Tibial nerve (tissue), 4 donors: ENCODE measurements at regions not wholly inside any gene's neighbourhood (a gene's known extent, or its start where the extent isn't known, plus 50 kb on each side); places are given as distances from the start of the nearest gene placed in this dataset.

Source experiments
- EP300 ChIP-seq, 2 donors: sonication (generic); formaldehyde crosslinking; IDR thresholded peaks; one replicate each; pipeline ENCODE4 v1.6.1; 2017; ENCODE audit warnings: antibody characterized with exemption in 2 of 2, mild to moderate bottlenecking in 1 of 2
- TF ChIP-seq, protein P1 (sequence below), 5 experiments: fragments of 200-600 bp in 3 of 5; fragments of 450-650 bp in 2 of 5; sonication (generic) in 3 of 5; IDR thresholded peaks; one replicate each; pipeline ENCODE4 v1.5.1; 2016 to 2019; ENCODE audit warnings: antibody characterized with exemption in 5 of 5, mild to moderate bottlenecking in 3 of 5, moderate library complexity in 2 of 5

DNA sequence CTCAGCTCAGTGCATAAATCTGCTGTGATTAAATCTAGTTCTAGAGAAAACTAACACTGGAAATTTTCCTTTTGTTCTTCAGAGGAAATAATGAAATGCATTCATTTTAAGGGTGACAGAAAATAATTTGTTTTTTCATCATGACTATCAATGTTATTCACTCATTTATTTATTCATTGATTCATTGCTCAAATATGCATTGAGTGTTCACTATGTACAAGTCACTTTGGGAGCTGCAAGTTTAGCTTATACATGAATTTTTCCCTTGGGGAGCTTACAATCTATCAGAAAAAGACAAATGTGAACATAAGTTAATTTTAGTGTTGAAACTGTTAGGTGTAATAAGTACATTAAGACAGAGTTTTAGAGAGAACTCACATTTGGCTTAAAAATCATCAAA is 897.8 kb downstream of the CENPC start:
- TF ChIP-seq, protein P1, sequence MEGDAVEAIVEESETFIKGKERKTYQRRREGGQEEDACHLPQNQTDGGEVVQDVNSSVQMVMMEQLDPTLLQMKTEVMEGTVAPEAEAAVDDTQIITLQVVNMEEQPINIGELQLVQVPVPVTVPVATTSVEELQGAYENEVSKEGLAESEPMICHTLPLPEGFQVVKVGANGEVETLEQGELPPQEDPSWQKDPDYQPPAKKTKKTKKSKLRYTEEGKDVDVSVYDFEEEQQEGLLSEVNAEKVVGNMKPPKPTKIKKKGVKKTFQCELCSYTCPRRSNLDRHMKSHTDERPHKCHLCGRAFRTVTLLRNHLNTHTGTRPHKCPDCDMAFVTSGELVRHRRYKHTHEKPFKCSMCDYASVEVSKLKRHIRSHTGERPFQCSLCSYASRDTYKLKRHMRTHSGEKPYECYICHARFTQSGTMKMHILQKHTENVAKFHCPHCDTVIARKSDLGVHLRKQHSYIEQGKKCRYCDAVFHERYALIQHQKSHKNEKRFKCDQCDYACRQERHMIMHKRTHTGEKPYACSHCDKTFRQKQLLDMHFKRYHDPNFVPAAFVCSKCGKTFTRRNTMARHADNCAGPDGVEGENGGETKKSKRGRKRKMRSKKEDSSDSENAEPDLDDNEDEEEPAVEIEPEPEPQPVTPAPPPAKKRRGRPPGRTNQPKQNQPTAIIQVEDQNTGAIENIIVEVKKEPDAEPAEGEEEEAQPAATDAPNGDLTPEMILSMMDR (IDR thresholded peaks at IDR 0.05): no peak
- no peak for TF ChIP-seq EP300 (IDR thresholded peaks at IDR 0.05)
